Stimulated activated memory B cell treated with anti-CD40 and anti-IgM and Interleukin-4, amounts not matched to agents 10 μg/mL and 1 μg/mL and 100 μg/mL, for 72 hours (primary cell): ENCODE measurements at regions not wholly inside any gene's neighbourhood (a gene's known extent, or its start where the extent isn't known, plus 50 kb on each side); places are given as distances from the start of the nearest gene placed in this dataset.

Experiments used
- ATAC-seq: fragments of 150-1000 bp; cut with Tn5 transposase; 2 replicates; pipeline ENCODE4 v1.10.0; 2021
- H3K27ac Mint-ChIP-seq: one replicate; pipeline ENCODE4 v1.8.0; 2022; ENCODE audit warnings: mild to moderate bottlenecking, mixed read lengths
- H3K27me3 Mint-ChIP-seq: one replicate; pipeline ENCODE4 v1.8.0; 2022; ENCODE audit warnings: mixed read lengths
- H3K36me3 Mint-ChIP-seq: one replicate; pipeline ENCODE4 v1.8.0; 2022; ENCODE audit warnings: mixed read lengths
- H3K4me1 Mint-ChIP-seq: one replicate; pipeline ENCODE4 v1.8.0; 2022; ENCODE audit warnings: mixed read lengths
- H3K4me3 Mint-ChIP-seq: one replicate; pipeline ENCODE4 v1.8.0; 2022; ENCODE audit warnings: mild to moderate bottlenecking, moderate library complexity, mixed read lengths
- H3K9me3 Mint-ChIP-seq: one replicate; pipeline ENCODE4 v1.8.0; 2022; ENCODE audit warnings: mixed read lengths

DNA sequence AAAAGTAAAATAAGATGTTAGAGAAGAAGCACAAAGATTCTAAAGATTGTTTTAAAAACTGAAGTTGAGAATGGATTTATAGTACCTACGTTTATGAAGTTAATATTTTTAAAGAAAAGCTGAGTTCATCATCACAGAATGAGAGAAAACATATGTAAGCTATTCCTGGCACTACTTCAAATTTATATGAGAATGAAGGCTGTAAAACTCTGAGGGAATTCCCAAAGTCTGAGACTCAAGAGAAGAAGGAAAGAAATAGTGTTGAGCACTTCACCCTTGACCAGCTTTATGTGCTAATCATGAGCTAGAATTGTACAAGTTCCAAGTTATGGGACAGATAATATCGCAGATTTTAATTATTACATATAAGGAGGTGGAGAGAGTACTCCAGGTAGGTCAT is 323.7 kb upstream of the GNAI1 start:
- Mint-ChIP-seq H3K36me3 (no peaks in the 10 kb centered on the region), H3K27me3 (no peaks in the 10 kb centered on the region), H3K4me3 (no peak overlapping the region), H3K27ac (no peak overlapping the region), H3K4me1 (no peaks in the 10 kb centered on the region), H3K9me3 (no peaks in the 10 kb centered on the region)
- no peak for ATAC-seq

DNA sequence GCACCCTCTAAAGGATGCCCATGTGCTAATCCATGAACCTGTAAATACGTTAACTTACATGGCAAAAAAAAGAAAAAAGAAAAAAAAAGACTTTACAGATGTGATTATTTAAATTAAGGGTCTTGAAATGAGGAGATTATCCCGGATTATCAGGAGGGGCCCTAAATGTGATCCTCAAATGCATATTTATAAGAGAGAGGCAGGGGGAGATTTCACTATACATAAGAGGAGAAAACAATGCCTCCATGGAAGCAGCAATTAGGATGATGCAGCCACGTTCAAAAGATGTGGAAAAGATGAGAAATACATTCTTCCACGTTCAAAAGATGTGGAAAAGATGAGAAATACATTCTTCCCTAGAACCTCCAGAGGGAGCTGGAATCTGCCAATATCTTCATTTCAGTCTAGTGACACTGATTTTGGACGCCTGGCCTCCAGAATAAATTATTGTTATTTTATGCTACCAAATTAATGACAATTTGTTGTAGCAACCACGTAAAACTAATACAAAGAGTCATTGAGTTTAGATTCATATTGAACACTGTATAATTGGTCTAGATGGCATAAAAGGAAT is 328.4 kb upstream of the GNAI1 start:
- H3K9me3 Mint-ChIP-seq, result peaks cover 7% of the 10 kb centered on the region
- H3K36me3 Mint-ChIP-seq, result no peaks in the 10 kb centered on the region
- no peak overlapping the region for H3K27ac Mint-ChIP-seq
- no peak for ATAC-seq
- no peaks in the 10 kb centered on the region for H3K27me3 Mint-ChIP-seq
- no peak overlapping the region for H3K4me3 Mint-ChIP-seq
- H3K4me1 Mint-ChIP-seq, result no peaks in the 10 kb centered on the region

DNA sequence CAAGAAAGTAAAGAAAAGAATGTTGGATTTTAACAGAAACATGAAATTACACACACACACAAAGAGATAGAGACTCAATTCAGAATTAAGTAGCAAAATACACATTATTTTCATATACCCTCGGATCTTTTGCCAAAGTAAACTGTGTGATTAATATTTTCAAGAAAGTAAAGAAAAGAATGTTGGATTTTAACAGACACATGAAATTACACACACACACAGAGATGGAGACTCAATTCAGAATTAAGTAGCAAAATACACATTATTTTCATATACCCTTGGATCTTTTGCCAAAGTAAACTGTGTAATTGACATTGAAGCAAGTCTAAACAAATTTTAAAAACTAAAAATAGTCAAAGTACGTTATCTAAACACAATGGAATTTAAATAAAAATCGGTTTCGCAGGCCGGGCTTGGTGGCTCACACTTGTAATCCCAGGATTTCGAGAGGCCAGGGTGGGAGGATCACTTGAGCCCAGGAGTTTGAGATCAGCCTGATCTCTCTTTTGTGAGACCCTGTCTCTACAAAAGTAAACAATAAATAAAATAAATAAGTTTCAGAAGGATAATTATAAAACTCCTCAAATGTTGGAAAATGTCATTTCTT is 337.3 kb upstream of the MAGI2 start:
- Mint-ChIP-seq H3K4me3 (no peak overlapping the region), H3K36me3 (no peaks in the 10 kb centered on the region), H3K9me3 (peaks cover 3% of the 10 kb centered on the region), H3K4me1 (no peaks in the 10 kb centered on the region), H3K27me3 (no peaks in the 10 kb centered on the region), H3K27ac (no peak overlapping the region)
- ATAC-seq, result no peak

DNA sequence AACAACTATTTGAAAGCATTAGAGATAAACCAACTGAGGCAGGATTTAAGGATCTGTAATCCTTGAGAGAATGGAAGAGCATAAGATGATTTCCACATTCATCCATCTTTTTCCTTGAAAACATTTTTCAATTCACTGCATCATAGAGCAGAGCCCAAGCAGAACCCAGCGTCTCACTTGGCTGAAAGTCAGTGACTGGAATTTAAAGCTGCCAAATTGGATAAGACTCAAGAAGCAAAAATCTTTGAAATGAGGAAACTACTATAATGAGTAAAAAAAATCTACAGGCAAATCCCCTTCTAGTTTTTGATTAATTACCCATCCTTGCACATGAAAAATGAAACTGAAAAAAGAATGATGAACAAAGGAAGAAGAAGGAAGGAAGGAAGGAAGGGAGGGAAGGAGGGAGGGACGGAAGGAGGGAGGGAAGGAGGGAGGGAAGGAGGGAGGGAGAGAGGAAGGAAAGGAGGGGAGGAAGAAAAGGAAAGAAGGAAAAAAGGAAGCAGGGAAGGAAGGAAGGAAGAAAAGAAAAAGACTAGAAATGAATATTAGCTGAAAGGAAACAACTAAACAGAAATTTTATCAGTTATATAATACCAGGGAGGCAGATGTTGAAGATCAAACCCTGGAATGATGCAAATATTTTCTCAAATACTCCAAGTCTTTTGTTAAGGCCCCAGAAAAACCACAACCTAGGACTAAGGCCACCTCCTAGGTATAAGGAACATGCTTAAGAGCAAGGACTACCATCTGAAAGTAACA is 336.3 kb upstream of the MAGI2 start:
- no peak for ATAC-seq
- Mint-ChIP-seq H3K27ac (no peak overlapping the region), H3K4me3 (no peak overlapping the region), H3K36me3 (no peaks in the 10 kb centered on the region), H3K4me1 (no peaks in the 10 kb centered on the region), H3K9me3 (peaks cover 3% of the 10 kb centered on the region), H3K27me3 (no peaks in the 10 kb centered on the region)

DNA sequence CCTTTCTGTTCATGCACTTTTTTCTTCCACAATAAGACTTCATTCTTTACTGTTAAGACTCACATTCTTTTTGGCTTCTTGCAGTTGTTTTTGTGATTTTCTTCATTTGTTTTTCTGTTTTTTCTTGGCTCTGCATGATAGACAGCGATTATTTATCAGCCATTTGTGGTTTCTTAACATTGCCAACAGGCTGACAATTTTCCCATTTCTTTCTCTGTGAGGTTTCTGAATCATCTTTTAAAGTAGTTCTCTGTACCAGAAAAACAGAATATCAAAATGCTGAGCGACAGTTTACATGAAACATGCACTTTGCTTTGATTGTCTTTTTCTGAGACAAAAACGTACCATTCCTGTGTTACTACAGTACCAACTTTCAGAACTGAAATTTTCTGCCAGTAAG is 334.2 kb upstream of the MAGI2 start:
- no peak overlapping the region for H3K4me3 Mint-ChIP-seq
- no peak overlapping the region for H3K27ac Mint-ChIP-seq
- ATAC-seq, result no peak
- H3K4me1 Mint-ChIP-seq, result no peaks in the 10 kb centered on the region
- no peaks in the 10 kb centered on the region for H3K27me3 Mint-ChIP-seq
- peaks cover 10% of the 10 kb centered on the region for H3K9me3 Mint-ChIP-seq
- H3K36me3 Mint-ChIP-seq, result no peaks in the 10 kb centered on the region

DNA sequence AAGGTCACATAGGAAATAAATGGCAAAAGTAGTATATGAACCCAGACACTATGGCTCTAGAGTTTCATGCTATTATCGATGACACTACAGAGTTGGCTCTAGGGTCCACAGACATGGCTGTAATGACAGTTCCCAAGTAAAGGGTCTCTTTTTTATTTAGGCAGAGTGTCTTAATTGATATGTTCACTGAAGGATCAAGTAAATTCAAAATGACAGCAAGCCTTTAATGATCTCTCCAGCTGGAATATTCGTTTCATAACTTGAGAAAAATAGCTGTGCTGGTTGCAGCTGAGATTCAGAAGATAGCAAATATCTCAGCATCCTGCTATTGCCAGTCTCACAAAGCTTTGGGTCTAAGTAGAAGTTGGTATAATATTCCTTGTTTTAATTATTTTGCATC is 333.6 kb upstream of the MAGI2 start:
- no peak for ATAC-seq
- H3K27me3 Mint-ChIP-seq, result no peaks in the 10 kb centered on the region

DNA sequence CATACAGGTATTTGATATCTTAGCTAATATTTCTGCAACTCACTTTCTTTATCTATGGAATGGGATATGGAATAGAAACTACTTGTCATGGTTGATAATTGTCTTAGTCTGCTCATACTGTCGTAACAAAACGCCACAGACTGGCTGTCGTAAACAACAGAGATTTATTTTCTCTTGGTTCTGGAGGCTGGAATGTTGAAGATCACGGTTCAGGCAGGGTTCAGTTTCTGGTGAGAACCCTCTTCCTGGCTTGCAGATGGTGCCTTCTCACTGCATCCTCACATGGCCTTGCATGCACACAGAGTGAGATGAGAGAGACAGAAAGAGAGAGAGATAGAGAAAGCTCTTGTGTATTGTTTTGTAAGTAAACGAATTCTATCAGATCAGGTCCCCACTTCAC is 332.7 kb upstream of the MAGI2 start:
- H3K27ac Mint-ChIP-seq, result no peak overlapping the region
- no peaks in the 10 kb centered on the region for H3K36me3 Mint-ChIP-seq
- H3K27me3 Mint-ChIP-seq, result no peaks in the 10 kb centered on the region
- H3K9me3 Mint-ChIP-seq, result peaks cover 10% of the 10 kb centered on the region
- H3K4me1 Mint-ChIP-seq, result no peaks in the 10 kb centered on the region
- no peak for ATAC-seq
- no peak overlapping the region for H3K4me3 Mint-ChIP-seq

More for the DNA sequence above, 333.6 kb upstream of the MAGI2 start:
- Mint-ChIP-seq H3K36me3 (no peaks in the 10 kb centered on the region), H3K4me3 (no peak overlapping the region), H3K4me1 (no peaks in the 10 kb centered on the region), H3K27ac (no peak overlapping the region), H3K9me3 (peaks cover 10% of the 10 kb centered on the region)

DNA sequence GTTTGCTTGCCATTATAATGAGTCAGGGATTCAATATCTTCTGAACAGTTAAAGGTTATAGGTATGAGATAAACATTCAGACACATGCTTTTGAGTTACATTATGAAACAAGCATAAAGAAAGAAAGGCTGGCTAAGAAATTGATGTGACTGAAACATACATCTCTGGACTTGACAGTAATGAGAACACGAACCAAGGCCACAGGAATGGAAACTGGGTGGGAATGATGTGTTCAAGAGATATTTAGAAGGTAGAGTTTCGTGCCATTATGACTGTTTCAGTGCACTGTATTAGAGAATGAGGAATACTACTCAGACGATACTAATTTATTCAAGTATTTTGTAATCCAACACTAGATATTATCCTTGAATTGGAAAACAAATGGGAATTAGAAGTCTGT is 332.1 kb upstream of the MAGI2 start:
- Mint-ChIP-seq H3K36me3 (no peaks in the 10 kb centered on the region), H3K27me3 (no peaks in the 10 kb centered on the region), H3K9me3 (peaks cover 11% of the 10 kb centered on the region), H3K4me1 (no peaks in the 10 kb centered on the region), H3K4me3 (no peak overlapping the region), H3K27ac (no peak overlapping the region)
- no peak for ATAC-seq

DNA sequence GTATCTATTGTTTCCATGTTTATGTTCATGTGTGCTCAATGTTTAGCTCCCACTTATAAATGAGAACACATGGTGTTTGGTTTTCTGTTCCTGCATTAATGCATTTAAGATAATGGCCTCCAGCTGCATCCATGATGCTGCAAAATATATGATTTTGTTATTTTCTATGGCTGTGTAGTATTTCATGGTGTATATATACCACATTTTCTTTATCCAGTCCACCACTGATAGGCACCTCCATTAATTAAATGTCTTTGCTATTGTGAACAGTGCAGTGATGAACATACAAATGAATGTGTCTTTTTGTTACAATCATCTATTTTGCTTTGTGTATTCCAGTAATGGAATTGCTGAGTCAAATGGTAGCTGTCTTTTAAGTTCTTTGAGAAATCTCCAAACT is 329.4 kb upstream of the MAGI2 start:
- Mint-ChIP-seq H3K36me3 (no peaks in the 10 kb centered on the region), H3K27ac (no peak overlapping the region), H3K4me1 (no peaks in the 10 kb centered on the region), H3K9me3 (peaks cover 16% of the 10 kb centered on the region), H3K4me3 (no peak overlapping the region), H3K27me3 (no peaks in the 10 kb centered on the region)
- no peak for ATAC-seq

DNA sequence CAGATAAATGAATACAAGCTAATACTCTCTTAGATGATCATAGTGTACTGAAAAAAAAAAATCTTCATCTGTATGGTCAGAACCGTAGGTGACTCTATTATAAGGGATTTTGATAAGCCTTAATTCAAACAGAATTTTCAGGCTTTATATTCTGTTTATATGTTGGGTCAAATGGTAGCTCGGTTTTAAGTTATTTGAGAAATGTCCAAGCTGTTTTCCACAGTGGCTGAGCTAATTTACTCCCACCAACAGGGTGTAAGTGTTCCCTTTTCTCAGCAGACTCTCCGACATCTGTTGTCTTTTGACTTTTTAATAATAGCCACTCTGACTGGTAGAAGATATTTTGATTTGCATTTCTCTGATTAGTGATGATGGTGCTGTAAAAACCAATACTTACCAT is 328.8 kb upstream of the MAGI2 start:
- Mint-ChIP-seq H3K4me1 (no peaks in the 10 kb centered on the region), H3K9me3 (peaks cover 16% of the 10 kb centered on the region), H3K36me3 (no peaks in the 10 kb centered on the region), H3K27me3 (no peaks in the 10 kb centered on the region), H3K27ac (no peak overlapping the region), H3K4me3 (no peak overlapping the region)
- ATAC-seq, result no peak

DNA sequence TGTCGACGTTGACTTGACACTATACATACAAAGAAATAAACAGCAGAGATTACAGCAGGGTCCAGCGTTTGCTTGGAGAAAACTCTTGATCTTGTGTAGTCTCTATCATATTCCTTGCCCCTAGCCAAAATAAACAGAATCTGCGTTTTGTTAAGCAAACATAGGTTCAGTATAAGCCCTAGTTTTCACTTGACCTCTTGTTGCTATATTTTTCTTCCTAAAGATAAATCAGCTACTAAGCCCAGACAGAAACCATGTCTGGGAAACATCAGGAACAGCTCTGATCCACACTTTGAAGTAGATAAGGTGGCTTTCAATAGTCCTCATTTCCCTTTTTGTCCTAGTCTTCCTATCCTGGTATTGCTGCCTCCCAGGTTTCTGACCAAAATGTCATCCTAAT is 328.2 kb upstream of the MAGI2 start:
- H3K36me3 Mint-ChIP-seq, result no peaks in the 10 kb centered on the region
- ATAC-seq, result no peak
- peaks cover 16% of the 10 kb centered on the region for H3K9me3 Mint-ChIP-seq
- no peak overlapping the region for H3K27ac Mint-ChIP-seq
- H3K27me3 Mint-ChIP-seq, result no peaks in the 10 kb centered on the region
- H3K4me3 Mint-ChIP-seq, result no peak overlapping the region
- H3K4me1 Mint-ChIP-seq, result no peaks in the 10 kb centered on the region

DNA sequence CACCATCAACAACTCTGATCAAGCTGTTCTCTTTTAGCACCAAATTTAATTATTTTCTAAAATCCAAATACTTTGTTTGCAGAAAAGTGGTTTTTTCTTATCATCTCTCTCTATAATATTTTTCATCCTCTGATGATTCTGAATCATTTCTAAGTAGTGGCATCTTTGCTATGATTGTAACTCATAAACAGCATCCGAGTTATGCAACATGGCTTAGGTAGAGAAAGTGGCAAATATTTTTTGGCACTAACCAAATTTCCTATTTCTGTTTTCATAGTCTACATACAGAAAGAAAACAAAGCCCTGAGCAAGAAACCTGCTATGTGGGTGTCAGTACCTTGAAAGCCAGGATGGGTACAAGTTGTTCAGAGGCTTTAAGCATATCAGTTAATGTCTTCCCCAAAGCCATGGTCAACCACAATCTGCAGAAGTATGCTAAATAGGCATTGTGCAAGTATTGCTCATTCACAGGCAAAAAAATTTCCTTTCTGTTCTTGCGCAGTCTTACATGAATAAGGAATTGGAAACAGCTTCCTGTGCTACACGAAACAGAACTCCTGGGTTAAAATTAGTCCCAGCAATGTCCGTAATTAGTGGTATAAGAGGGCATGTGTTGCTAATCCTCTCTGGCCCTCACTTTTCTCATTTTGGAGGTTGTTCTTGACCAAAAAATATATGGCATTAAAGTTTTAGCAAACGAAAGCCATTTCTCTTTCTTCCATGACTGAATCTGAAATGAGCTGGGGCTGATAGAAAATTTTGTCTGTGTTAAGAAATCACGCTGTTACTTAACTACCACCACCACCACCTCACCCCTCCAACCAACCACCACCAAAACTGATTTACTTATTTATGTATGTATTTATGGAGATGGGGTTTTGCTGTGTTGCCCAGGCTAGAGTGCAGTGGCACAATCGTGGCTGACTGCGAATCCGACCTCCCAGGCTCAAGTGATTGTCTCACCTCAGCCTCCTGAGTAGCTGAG is 325.6 kb upstream of the MAGI2 start:
- no peaks in the 10 kb centered on the region for H3K4me1 Mint-ChIP-seq
- H3K4me3 Mint-ChIP-seq, result no peak overlapping the region
- no peak for ATAC-seq
- peaks cover 16% of the 10 kb centered on the region for H3K9me3 Mint-ChIP-seq
- H3K36me3 Mint-ChIP-seq, result no peaks in the 10 kb centered on the region
- H3K27ac Mint-ChIP-seq, result no peak overlapping the region
- no peaks in the 10 kb centered on the region for H3K27me3 Mint-ChIP-seq

DNA sequence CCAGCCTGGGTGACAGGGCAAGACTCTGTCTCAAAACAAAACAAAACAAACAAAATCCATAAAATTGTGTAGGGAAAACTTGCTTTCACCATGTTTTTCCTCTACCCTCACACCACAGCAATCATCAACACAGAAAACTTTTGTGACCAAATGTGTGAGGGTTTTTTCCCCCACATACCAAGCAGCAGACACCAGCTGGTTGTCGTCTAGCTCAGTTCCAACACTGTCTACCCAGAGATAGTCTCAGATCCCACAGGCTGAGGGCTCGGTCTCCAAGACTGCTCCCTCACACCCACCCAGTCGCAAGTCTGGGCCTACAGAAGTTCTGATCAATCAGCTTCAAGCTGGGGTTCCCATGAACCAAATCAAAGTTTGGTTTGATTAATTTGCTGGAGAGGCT is 322.4 kb upstream of the MAGI2 start:
- Mint-ChIP-seq H3K27me3 (no peaks in the 10 kb centered on the region), H3K36me3 (no peaks in the 10 kb centered on the region), H3K4me3 (no peak overlapping the region), H3K4me1 (no peaks in the 10 kb centered on the region), H3K27ac (no peak overlapping the region), H3K9me3 (peaks cover 9% of the 10 kb centered on the region)
- no peak for ATAC-seq

DNA sequence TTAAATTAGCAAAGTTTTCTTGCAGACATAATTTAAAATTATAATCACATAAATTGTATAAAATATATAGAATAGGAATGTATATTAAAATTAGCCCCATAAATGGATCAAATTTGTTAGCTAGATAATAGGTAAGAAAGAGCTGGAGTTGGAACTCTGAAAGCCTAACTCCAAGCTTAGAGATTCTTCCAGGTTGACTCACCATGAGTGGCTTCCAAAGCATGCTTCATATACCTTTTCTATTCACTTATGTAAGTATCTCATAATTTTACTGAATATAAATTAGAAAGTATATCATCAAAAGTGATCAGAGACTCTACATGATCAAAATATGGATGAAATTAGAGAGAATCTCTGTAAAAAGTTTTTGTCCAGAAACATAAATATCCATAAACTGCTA is 320.7 kb upstream of the MAGI2 start:
- H3K4me1 Mint-ChIP-seq, result no peaks in the 10 kb centered on the region
- H3K4me3 Mint-ChIP-seq, result no peak overlapping the region
- ATAC-seq, result no peak
- peaks cover 3% of the 10 kb centered on the region for H3K9me3 Mint-ChIP-seq
- H3K27ac Mint-ChIP-seq, result no peak overlapping the region
- no peaks in the 10 kb centered on the region for H3K36me3 Mint-ChIP-seq
- H3K27me3 Mint-ChIP-seq, result no peaks in the 10 kb centered on the region

DNA sequence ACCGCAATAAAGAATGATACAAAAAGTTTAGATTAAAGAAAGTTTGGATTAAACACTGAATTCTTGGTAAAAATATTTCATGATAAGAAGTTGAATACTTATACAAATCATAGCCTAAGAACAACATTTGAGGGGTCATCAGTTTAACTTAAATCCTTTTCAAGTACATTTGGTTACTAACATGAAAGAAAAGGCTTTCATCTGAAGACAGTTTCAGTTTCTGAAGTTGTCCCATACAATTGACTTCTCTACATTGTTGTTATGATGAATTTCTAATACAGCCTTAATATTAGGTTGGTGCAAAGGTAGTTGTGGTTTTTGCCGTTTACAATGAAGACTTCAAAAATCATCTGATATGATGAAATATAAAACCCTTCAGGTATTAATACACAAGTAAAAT is 317.5 kb upstream of the MAGI2 start:
- H3K27me3 Mint-ChIP-seq, result no peaks in the 10 kb centered on the region
- ATAC-seq, result no peak
- H3K9me3 Mint-ChIP-seq, result no peaks in the 10 kb centered on the region
- H3K36me3 Mint-ChIP-seq, result no peaks in the 10 kb centered on the region
- no peak overlapping the region for H3K27ac Mint-ChIP-seq
- no peaks in the 10 kb centered on the region for H3K4me1 Mint-ChIP-seq
- no peak overlapping the region for H3K4me3 Mint-ChIP-seq
